Pulmonary artery endothelial cell (primary cell): ENCODE measurements at regions not wholly inside any gene's neighbourhood (a gene's known extent, or its start where the extent isn't known, plus 50 kb on each side); places are given as distances from the start of the nearest gene placed in this dataset.
"Not testable (repeated sequence)": the region's sequence is repeated elsewhere in the genome, so short reads cannot be mapped to it uniquely, and the experiment has no call there.

ENCODE experiments used
- DNase-seq: peaks from one replicate; pipeline ENCODE4 v3.0.0-alpha.2; 2011; ENCODE audit warnings: low read depth, low spot score

GRCh38 chr11:129503646-129504045 is 128.0 kb downstream of the BARX2 start:
- DNase-seq: no peak

- DNase-seq: no peak
Observed at GRCh38 chr11:129505266-129505665, 129.6 kb downstream of the BARX2 start.

- DNase-seq: no peak
Observed at GRCh38 chr11:129508163-129508562, 132.5 kb downstream of the BARX2 start.

- DNase-seq: no peak
Observed at GRCh38 chr11:129528296-129528695, 152.6 kb downstream of the BARX2 start.

- DNase-seq: no peak
Observed at GRCh38 chr11:129530154-129530895, 154.7 kb downstream of the BARX2 start.

GRCh38 chr11:129533395-129533794 is 157.7 kb downstream of the BARX2 start:
- DNase-seq: no peak

- no peak for DNase-seq
Observed at GRCh38 chr11:129536338-129536737, 160.7 kb downstream of the BARX2 start.

- no peak for DNase-seq
Observed at GRCh38 chr11:129538323-129538722, 162.7 kb downstream of the BARX2 start.

- DNase-seq: no peak
Observed at GRCh38 chr11:129543515-129544290, 168.1 kb downstream of the BARX2 start.

GRCh38 chr11:129544691-129545090 is 169.0 kb downstream of the BARX2 start:
- DNase-seq: no peak

- no peak for DNase-seq
Observed at GRCh38 chr11:129546266-129546665, 170.6 kb downstream of the BARX2 start.

GRCh38 chr11:129557421-129557820 is 181.8 kb downstream of the BARX2 start:
- no peak for DNase-seq

GRCh38 chr11:129569007-129569406 is 193.4 kb downstream of the BARX2 start:
- no peak for DNase-seq

GRCh38 chr11:129572667-129573066 is 197.0 kb downstream of the BARX2 start:
- DNase-seq: not testable (repeated sequence)

GRCh38 chr11:129573161-129573560 is 197.5 kb downstream of the BARX2 start:
- DNase-seq: no peak

GRCh38 chr11:129574431-129574830 is 198.8 kb downstream of the BARX2 start:
- peak; percentile 10 for DNase-seq

GRCh38 chr11:129576652-129577051 is 201.0 kb downstream of the BARX2 start:
- no peak for DNase-seq

- no peak for DNase-seq
Observed at GRCh38 chr11:129578006-129578405, 202.4 kb downstream of the BARX2 start.

GRCh38 chr11:129580278-129580677 is 204.6 kb downstream of the BARX2 start:
- no peak for DNase-seq

GRCh38 chr11:129584316-129584715 is 208.7 kb downstream of the BARX2 start:
- DNase-seq: no peak

- no peak for DNase-seq
Observed at GRCh38 chr11:129589190-129589860, 213.7 kb downstream of the BARX2 start.

- DNase-seq: no peak
Observed at GRCh38 chr11:129590030-129590752, 214.5 kb downstream of the BARX2 start.
